HepG2 (cell line): ENCODE measurements at regions not wholly inside any gene's neighbourhood (a gene's known extent, or its start where the extent isn't known, plus 50 kb on each side); places are given as distances from the start of the nearest gene placed in this dataset.
A peak's percentile ranks its signal among the peaks of the same experiment; 100 is the strongest.

Experiments
- ATAC-seq: fragments of 200-7000 bp; cut with Tn5 transposase; 3 replicates; pipeline ENCODE4 v1.9.1; 2020; ENCODE audit warnings: mild to moderate bottlenecking, moderate library complexity
- BruUV-seq: library from RNA; stranded (reverse); fragments of 400-500 nt; replicated peaks from 2 replicates; lab custom pipeline; 2021; lab: Mats Ljungman, UMichigan
- CTCF ChIA-PET: fragments of 300-600 bp; formaldehyde crosslinking; extraction: SDS; loops from one replicate; lab custom pipeline; 2021; ENCODE audit warnings: low total read pairs, inconsistent platforms, low intra/inter-chr PET ratio; lab: Yijun Ruan, JAX
- POLR2A ChIA-PET: fragments of 350-600 bp; sonication (Branson Sonifier 250); formaldehyde crosslinking; loops from one replicate; lab custom pipeline; 2020; ENCODE audit warnings: antibody characterized with exemption, inconsistent platforms; lab: Yijun Ruan, JAX
- DNase-seq: peaks from one replicate; pipeline ENCODE4 v3.0.0-alpha.2; 2015; ENCODE audit warnings: low spot score
- FAIRE-seq: peaks from 3 replicates; lab custom pipeline; 2011; peaks lifted over from hg19 to GRCh38; lab: Jason Lieb, UNC
- H2AFZ ChIP-seq: one replicate; pipeline ENCODE4 v1.6.1; 2011; ENCODE audit warnings: low read length, inconsistent platforms
- H3K27ac ChIP-seq: fragments of 300-600 bp; 3 replicates; pipeline ENCODE4 v1.8.0; 2011; ENCODE audit warnings: mixed run types, mild to moderate bottlenecking, mixed read lengths, low read length, inconsistent platforms; ENCODE audit not compliant: insufficient read depth; ENCODE audit errors: extremely low read length
- H3K27me3 ChIP-seq, 2 experiments: fragments of 200-600 bp in 1 of 2; 2 replicates in 1 of 2; 3 replicates in 1 of 2; pipeline versions ENCODE4 v1.6.0 to v1.8.0; 2011; ENCODE audit warnings: low read length in 2 of 2, mild to moderate bottlenecking in 2 of 2, moderate library complexity in 2 of 2, inconsistent platforms in 1 of 2; ENCODE audit not compliant: insufficient read depth in 2 of 2, control insufficient read depth in 1 of 2
- H3K36me3 ChIP-seq, 2 experiments: fragments of 200-600 bp in 1 of 2; replicated peaks in 1 of 2; 2 replicates in 1 of 2; 3 replicates in 1 of 2; pipeline versions ENCODE4 v1.5.1 to v1.8.0; 2011; ENCODE audit warnings: low read length in 2 of 2, inconsistent platforms in 1 of 2; ENCODE audit not compliant: insufficient read depth in 2 of 2, control insufficient read depth in 1 of 2
- H3K4me1 ChIP-seq: 2 replicates; pipeline ENCODE4 v1.5.1; 2012; ENCODE audit warnings: low read length, inconsistent platforms; ENCODE audit not compliant: insufficient read depth
- H3K4me2 ChIP-seq: 2 replicates; pipeline ENCODE4 v1.6.0; 2011; ENCODE audit warnings: low read depth, low read length, inconsistent platforms
- H3K4me3 ChIP-seq, 3 experiments: fragments of 200-600 bp in 1 of 3; sonication (generic), shearing (Covaris generic) in 1 of 3; replicated peaks in 1 of 3; 2 replicates each; pipeline ENCODE4 v1.5.1; 2011 to 2016; ENCODE audit warnings: low read length in 3 of 3, inconsistent platforms in 2 of 3, low read depth in 2 of 3, mild to moderate bottlenecking in 2 of 3, control low read depth in 1 of 3, mixed read lengths in 1 of 3; ENCODE audit not compliant: insufficient read depth in 1 of 3
- H3K79me2 ChIP-seq: one replicate; pipeline ENCODE4 v1.6.1; 2011; ENCODE audit warnings: low read length, inconsistent platforms; ENCODE audit not compliant: insufficient read depth
- H3K9ac ChIP-seq: 2 replicates; pipeline ENCODE4 v1.6.0; 2011; ENCODE audit warnings: mild to moderate bottlenecking, low read depth, low read length, inconsistent platforms; ENCODE audit not compliant: insufficient read depth
- H3K9me3 ChIP-seq: 2 replicates; pipeline ENCODE4 v1.5.1; 2012; ENCODE audit warnings: mild to moderate bottlenecking, low read length
- H4K20me1 ChIP-seq: 2 replicates; pipeline ENCODE4 v1.6.0; 2011; ENCODE audit warnings: inconsistent platforms, mild to moderate bottlenecking, low read length, moderate library complexity; ENCODE audit not compliant: insufficient read depth
- CREB1 ChIP-seq, 2 experiments: fragments of 450-650 bp in 1 of 2; IDR thresholded peaks; 2 replicates each; pipeline ENCODE4 v1.6.1; 2016 to 2017; ENCODE audit warnings: control low read depth in 1 of 2, mild to moderate bottlenecking in 1 of 2, missing compliant biosample characterization in 1 of 2, missing genetic modification characterization in 1 of 2
- MAFF ChIP-seq: IDR thresholded peaks from 2 replicates; pipeline ENCODE4 v1.6.1; 2011; ENCODE audit warnings: low read depth, low read length, improper control_type of control experiment
- MAFK ChIP-seq, 2 experiments: IDR thresholded peaks in 1 of 2; conservative IDR thresholded peaks in 1 of 2; 2 replicates each; pipeline ENCODE4 v1.6.1; 2011; ENCODE audit warnings: improper control_type of control experiment in 2 of 2, low read length in 2 of 2
- NFE2L2 ChIP-seq: fragments of 150-350 bp; IDR thresholded peaks from 2 replicates; pipeline ENCODE4 v1.6.1; 2014; ENCODE audit warnings: low read length
- SMAD9 ChIP-seq: sonication (generic); formaldehyde crosslinking; IDR thresholded peaks from 2 replicates; pipeline ENCODE4 v1.5.1; 2020; ENCODE audit warnings: mild to moderate bottlenecking, missing genetic modification reagents
- SP5 ChIP-seq: IDR thresholded peaks from 2 replicates; pipeline ENCODE4 v1.6.1; 2016; ENCODE audit warnings: low read depth, borderline replicate concordance
- ZFYVE20 ChIP-seq: sonication (generic); formaldehyde crosslinking; IDR thresholded peaks from 2 replicates; pipeline ENCODE4 v1.8.0; 2023; ENCODE audit warnings: low read depth, mild to moderate bottlenecking, moderate library complexity, missing genetic modification reagents, borderline replicate concordance
- ZNF737 ChIP-seq: sonication (generic); formaldehyde crosslinking; IDR thresholded peaks from 2 replicates; pipeline ENCODE4 v1.5.0; 2020; ENCODE audit warnings: missing genetic modification reagents, mild to moderate bottlenecking, borderline replicate concordance
- WGBS: methylation state at CpG from one replicate; pipeline ENCODE4 v1.1.6; 2017; ENCODE audit warnings: low lambda C conversion rate; 5-methylcytosine and 5-hydroxymethylcytosine counted together
- in situ Hi-C: cut with HindIII; loops from 2 replicates; pipeline ENCODE4 v1.10.0; 2017; ENCODE audit warnings: low pct_unique_long_range_greater_than_20kb; ENCODE audit not compliant: extremely low pct_ligation_motif_present
- intact Hi-C: fragments of 100-400 bp; cut with micrococcal nuclease; formaldehyde crosslinking; loops from one replicate; pipeline ENCODE4 v1.10.0; 2022; ENCODE audit not compliant: unreplicated experiment
- TF ChIP-seq, protein P1 (sequence below): fragments of 450-650 bp; IDR thresholded peaks from 2 replicates; pipeline ENCODE4 v1.6.1; 2016

DNA sequence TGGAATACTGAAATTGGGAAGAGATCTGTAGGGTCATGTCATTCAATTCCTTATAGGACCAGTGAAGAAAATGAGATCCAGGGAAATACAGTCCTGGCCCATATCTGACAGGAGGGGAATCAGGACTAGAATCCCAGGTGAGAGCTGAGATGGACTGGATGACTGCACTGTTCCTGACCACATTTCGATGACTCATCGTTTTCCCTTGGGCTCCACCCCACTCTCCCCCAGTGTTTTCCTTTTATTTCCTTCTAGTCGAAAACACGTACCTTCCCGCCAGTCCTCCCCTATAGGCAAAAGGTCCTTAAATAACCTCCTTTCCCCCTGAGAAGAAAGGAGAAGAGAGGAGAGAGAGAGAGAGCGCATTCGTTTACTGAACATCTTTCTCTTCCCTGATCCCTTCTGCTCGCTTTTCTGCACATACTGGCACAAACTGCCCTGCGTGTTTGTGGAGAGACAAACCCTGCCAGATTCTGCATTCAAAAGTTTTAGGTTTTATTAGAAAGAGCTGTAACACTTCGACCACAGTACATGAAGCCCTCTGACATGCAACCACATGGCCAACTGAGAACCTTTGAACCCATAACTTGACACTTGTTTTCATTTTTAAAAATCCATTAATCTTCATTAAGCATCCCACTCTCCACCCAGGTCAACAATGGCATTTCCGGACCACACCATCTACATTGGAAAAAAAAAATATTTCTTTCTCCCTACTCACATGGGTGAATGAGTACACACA, 565.7 kb downstream of the METTL15 start:
- intact Hi-C loops, result loop anchor here (1.0 kb wide), 1 partner anchor 975 kb away; no protein-coding TSS in a partner anchor
- H3K27ac ChIP-seq, result no peak overlapping the region
- CTCF ChIA-PET, result interaction anchor here (0.9 kb wide), 1 partner anchor 975 kb away, joined by 6 read pairs; no protein-coding TSS in a partner anchor

DNA sequence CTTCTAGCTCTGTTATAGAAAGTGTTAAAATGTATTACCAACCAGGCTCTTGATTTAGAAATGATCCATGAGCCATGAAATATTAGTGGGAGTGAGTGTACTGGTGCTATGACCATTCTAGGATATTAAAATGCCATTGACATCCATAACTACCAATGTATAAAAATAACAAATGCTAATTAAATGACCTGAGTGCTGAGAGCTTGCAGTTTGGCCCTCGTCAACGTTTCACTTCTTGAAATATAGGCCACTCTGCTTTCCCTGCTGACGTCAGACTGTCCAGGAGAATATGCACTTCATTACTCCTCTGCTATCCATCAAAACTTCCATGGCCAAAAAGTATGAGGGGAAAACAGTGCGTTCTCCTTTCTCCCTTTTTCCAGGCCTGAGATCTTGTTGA, 563.1 kb downstream of the METTL15 start:
- in situ Hi-C loops, result loop anchor here (5.0 kb wide), 1 partner anchor 974 kb away; no protein-coding TSS in a partner anchor
- H3K4me1 ChIP-seq, result no peaks in the 10 kb centered on the region
- POLR2A ChIA-PET, result no interaction called here
- WGBS, result 1% methylated on average over 4 of the region's 4 CpGs
- no TSS peak for BruUV-seq
- no peak overlapping the region for H3K4me3 ChIP-seq
- H3K79me2 ChIP-seq, result no peaks in the 10 kb centered on the region
- intact Hi-C loops, result no loop called here
- no peak overlapping the region for H3K9ac ChIP-seq
- ATAC-seq, result no peak
- FAIRE-seq, result no peak
- no peak overlapping the region for H3K27ac ChIP-seq
- DNase-seq, result no peak
- H2AFZ ChIP-seq, result no peak overlapping the region
- H3K27me3 ChIP-seq, result no peaks in the 10 kb centered on the region
- H3K9me3 ChIP-seq, result no peaks in the 10 kb centered on the region
- no peaks in the 10 kb centered on the region for H4K20me1 ChIP-seq
- CTCF ChIA-PET, result no interaction called here
- H3K4me2 ChIP-seq, result no peak overlapping the region
- TF ChIP-seq ZNF737 (CRISPR knock-in tag) (no peak), ZFYVE20 (no peak), CREB1 (IDR thresholded peaks at IDR 0.05) (peak; percentile 52; the same call in 1 of the 2 replicates), CREB1 (CRISPR knock-in tag; IDR thresholded peaks at IDR 0.05) (no peak)
- no peaks in the 10 kb centered on the region for H3K36me3 ChIP-seq

More for the DNA sequence above, 565.7 kb downstream of the METTL15 start:
- H2AFZ ChIP-seq, result no peak overlapping the region
- no peaks in the 10 kb centered on the region for H3K36me3 ChIP-seq
- in situ Hi-C loops, result loop anchor here (5.0 kb wide), 1 partner anchor 977 kb away; no protein-coding TSS in a partner anchor
- BruUV-seq, result no TSS peak
- no peaks in the 10 kb centered on the region for H3K4me1 ChIP-seq
- no peak overlapping the region for H3K9ac ChIP-seq
- ATAC-seq, result no peak
- no peaks in the 10 kb centered on the region for H4K20me1 ChIP-seq
- H3K4me2 ChIP-seq, result no peak overlapping the region
- H3K4me3 ChIP-seq, result no peak overlapping the region
- no peaks in the 10 kb centered on the region for H3K9me3 ChIP-seq
- no peak for DNase-seq
- TF ChIP-seq MAFK (conservative IDR thresholded peaks at IDR 0.05 in 1 of 2, IDR thresholded peaks at IDR 0.05 in 1 of 2; ENCODE audit: low read length in 2 of 2), result peak; percentile 93 to 96
- peak; percentile 40; the same call in 1 of the 2 replicates for TF ChIP-seq NFE2L2
- TF ChIP-seq, protein P1, sequence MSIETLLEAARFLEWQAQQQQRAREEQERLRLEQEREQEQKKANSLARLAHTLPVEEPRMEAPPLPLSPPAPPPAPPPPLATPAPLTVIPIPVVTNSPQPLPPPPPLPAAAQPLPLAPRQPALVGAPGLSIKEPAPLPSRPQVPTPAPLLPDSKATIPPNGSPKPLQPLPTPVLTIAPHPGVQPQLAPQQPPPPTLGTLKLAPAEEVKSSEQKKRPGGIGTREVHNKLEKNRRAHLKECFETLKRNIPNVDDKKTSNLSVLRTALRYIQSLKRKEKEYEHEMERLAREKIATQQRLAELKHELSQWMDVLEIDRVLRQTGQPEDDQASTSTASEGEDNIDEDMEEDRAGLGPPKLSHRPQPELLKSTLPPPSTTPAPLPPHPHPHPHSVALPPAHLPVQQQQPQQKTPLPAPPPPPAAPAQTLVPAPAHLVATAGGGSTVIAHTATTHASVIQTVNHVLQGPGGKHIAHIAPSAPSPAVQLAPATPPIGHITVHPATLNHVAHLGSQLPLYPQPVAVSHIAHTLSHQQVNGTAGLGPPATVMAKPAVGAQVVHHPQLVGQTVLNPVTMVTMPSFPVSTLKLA, result 0 out of 2 replicates have a peak, but pooled peaks have one; percentile 11
- TF ChIP-seq SMAD9, result no peak
- peak; percentile 94 for TF ChIP-seq MAFF
- TF ChIP-seq SP5 (CRISPR knock-in tag), result no peak
- POLR2A ChIA-PET, result no interaction called here
- no peaks in the 10 kb centered on the region for H3K27me3 ChIP-seq
- no peaks in the 10 kb centered on the region for H3K79me2 ChIP-seq
- no peak for FAIRE-seq
- WGBS, result 21% methylated on average over 11 of the region's 11 CpGs
